ENCODE measurements at regions not wholly inside any gene's neighbourhood (a gene's known extent, or its start where the extent isn't known, plus 50 kb on each side); places are given as distances from the start of the nearest gene placed in this dataset.

GRCh38 chr2:158038901-158039300, 62.8 kb upstream of the UPP2 start:
- TF ChIP-seq CTCF (IDR thresholded peaks at IDR 0.05 in 8 of 11, conservative IDR thresholded peaks at IDR 0.05 in 3 of 11) (no peak), POLR2A (IDR thresholded peaks at IDR 0.05) (no peak), POLR2AphosphoS5 (IDR thresholded peaks at IDR 0.05) (no peak)
